IPS-15b (cell line): ENCODE measurements at regions not wholly inside any gene's neighbourhood (a gene's known extent, or its start where the extent isn't known, plus 50 kb on each side); places are given as distances from the start of the nearest gene placed in this dataset.

ENCODE experiments used
- H3K27me3 ChIP-seq: one replicate; pipeline ENCODE4 v1.6.1; 2013; ENCODE audit warnings: low read length; ENCODE audit not compliant: control insufficient read depth, insufficient read depth
- H3K36me3 ChIP-seq: one replicate; pipeline ENCODE4 v1.6.1; 2013; ENCODE audit warnings: low read length; ENCODE audit not compliant: control insufficient read depth, insufficient read depth
- H3K4me1 ChIP-seq: one replicate; pipeline ENCODE4 v1.6.1; 2013; ENCODE audit warnings: mild to moderate bottlenecking, low read length; ENCODE audit not compliant: control insufficient read depth, insufficient read depth
- H3K4me3 ChIP-seq: one replicate; pipeline ENCODE4 v1.5.1; 2013; ENCODE audit warnings: low read depth, low read length
- H3K9ac ChIP-seq: one replicate; pipeline ENCODE4 v1.6.1; 2013; ENCODE audit warnings: low read depth, mild to moderate bottlenecking, low read length
- H3K9me3 ChIP-seq: one replicate; pipeline ENCODE4 v1.6.1; 2013; ENCODE audit warnings: mild to moderate bottlenecking, low read length; ENCODE audit not compliant: control insufficient read depth, insufficient read depth

DNA sequence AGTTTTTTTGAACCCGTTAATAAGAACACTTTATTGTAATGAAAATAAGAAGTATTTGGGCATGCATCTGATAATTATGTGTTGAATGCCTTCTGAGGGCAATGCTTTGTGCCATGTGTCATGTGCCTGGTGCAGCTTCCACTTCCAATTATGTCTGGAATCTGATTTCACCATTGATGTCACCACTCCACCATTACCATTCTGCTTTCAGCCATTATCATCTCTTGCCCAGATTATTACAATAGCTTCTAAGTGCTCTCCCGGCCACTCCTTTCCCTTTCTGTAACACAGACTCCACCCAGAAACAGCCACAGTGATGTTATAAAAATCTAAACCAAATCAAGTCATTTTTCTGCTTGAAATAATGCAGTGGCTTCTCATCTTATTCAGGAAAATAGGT lies 171.7 kb downstream of the C9orf152 start:
- no peak overlapping the region for H3K9ac ChIP-seq
- H3K9me3 ChIP-seq: no peaks in the 10 kb centered on the region
- H3K36me3 ChIP-seq: no peaks in the 10 kb centered on the region
- H3K27me3 ChIP-seq: no peaks in the 10 kb centered on the region
- no peaks in the 10 kb centered on the region for H3K4me1 ChIP-seq
- H3K4me3 ChIP-seq: no peak overlapping the region

DNA sequence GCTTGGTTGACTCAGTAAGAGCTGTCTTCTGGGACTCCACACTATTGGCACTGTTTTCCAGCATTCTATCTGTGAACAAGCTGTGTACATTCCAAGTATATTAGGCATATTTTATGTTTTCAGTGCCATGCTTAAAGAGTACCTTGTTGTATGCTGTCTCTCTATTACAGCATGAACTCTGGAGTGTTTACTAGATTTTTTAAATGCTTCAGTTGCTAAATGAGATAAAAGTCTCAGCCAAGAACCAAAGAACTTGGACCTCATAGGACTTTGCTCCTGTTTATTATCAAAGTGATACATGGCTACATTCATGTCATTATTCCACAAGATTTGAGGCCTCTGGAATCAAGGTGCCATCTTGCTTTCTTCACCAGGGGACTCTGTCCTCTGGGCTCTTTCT lies 167.2 kb downstream of the C9orf152 start:
- Histone ChIP-seq H3K36me3 (no peaks in the 10 kb centered on the region), H3K9me3 (no peaks in the 10 kb centered on the region), H3K27me3 (no peaks in the 10 kb centered on the region), H3K4me3 (no peak overlapping the region), H3K4me1 (no peaks in the 10 kb centered on the region), H3K9ac (no peak overlapping the region)

DNA sequence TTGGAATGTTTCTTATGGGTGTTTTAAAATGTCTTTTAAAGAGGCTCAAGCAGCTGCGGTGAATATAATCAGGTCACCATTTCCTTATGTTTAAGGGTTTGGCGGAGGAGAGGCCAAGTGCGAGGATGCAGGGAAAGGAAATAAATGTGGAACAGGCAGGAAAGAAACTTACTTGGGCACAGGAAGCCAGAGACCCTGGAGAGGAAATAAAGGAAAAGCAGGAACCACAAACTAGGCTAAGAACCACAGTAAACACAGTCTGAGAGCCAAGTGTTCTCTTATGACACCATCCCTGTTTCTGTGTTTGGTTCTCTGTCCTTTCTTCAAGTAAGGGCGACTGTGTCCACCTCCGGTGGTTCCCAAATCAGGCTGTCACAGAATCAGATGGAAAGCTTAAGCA lies 166.5 kb downstream of the C9orf152 start:
- Histone ChIP-seq H3K4me1 (no peaks in the 10 kb centered on the region), H3K4me3 (no peak overlapping the region), H3K9me3 (no peaks in the 10 kb centered on the region), H3K27me3 (no peaks in the 10 kb centered on the region), H3K36me3 (no peaks in the 10 kb centered on the region), H3K9ac (no peak overlapping the region)

DNA sequence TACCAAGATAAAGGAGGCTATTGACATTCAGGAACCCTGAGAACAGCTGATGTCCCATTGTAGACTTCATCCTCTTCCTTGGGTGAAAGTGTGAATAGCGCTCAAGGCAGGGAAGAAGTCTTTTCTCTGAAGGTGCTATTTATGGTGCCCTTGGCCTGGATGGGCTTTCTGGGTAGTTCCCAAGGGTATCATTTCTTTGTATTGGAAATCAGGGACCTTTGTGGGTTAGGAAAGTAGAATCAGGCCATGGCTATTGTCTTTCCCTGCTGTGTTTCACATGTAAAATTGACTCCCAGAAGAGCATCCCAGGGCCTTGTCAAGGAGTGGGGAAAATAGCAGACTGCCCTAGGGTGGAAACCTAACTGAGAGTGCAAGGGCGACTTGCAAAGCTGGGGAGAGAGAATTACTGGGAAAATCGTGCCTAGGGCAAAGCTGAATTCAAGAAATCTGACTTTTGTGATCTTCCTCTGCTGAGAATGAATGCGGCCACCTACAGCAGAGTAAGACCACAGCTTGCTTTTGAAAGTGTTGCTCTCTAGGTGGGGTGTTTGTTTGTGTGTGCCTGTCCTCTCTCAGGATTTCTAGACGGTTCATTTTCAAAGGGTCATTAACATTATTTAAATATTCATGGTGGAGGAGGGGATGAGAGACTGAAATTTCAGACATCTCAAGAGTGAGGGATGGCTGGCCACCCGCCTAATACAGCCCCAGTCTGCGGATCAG lies 160.6 kb downstream of the C9orf152 start:
- Histone ChIP-seq H3K9ac (peak overlapping the region; percentile 57), H3K4me3 (peak overlapping the region; percentile 96), H3K27me3 (peaks cover 9% of the 10 kb centered on the region)

DNA sequence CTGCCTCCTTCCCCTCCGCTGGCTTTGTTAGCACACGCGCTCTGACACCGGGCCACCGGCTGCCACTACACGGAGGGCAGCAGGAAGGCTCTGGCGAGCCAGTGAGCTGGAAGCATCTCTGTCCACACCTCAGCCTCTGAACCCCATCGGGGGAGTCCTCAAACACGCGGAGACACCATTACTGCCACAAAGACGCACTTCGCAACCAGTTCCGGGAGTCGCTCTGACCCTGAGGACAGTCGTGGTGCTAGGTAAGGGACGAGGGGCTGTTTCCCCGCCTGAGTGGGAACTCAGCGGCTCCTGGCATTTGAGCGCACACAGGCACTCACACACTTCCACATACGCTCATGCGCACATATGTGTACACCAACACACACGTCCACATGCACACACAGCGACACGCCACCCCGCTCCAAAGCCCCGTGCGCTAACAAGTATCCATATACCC lies 160.0 kb downstream of the C9orf152 start:
- Histone ChIP-seq H3K36me3 (no peaks in the 10 kb centered on the region), H3K27me3 (peaks cover 9% of the 10 kb centered on the region), H3K9me3 (no peaks in the 10 kb centered on the region), H3K9ac (peak overlapping the region; percentile 57), H3K4me3 (peak overlapping the region; percentile 96), H3K4me1 (peaks cover 6% of the 10 kb centered on the region)

More for the DNA sequence above, 160.6 kb downstream of the C9orf152 start:
- no peaks in the 10 kb centered on the region for H3K9me3 ChIP-seq
- H3K4me1 ChIP-seq: peaks cover 6% of the 10 kb centered on the region
- no peaks in the 10 kb centered on the region for H3K36me3 ChIP-seq

GRCh38 chr9:110048403-110048975 lies 159.5 kb downstream of the C9orf152 start:
- Histone ChIP-seq H3K4me3 (peak overlapping the region; percentile 96), H3K4me1 (peaks cover 6% of the 10 kb centered on the region), H3K9ac (peak overlapping the region; percentile 57), H3K36me3 (no peaks in the 10 kb centered on the region), H3K27me3 (peaks cover 9% of the 10 kb centered on the region), H3K9me3 (no peaks in the 10 kb centered on the region)

DNA sequence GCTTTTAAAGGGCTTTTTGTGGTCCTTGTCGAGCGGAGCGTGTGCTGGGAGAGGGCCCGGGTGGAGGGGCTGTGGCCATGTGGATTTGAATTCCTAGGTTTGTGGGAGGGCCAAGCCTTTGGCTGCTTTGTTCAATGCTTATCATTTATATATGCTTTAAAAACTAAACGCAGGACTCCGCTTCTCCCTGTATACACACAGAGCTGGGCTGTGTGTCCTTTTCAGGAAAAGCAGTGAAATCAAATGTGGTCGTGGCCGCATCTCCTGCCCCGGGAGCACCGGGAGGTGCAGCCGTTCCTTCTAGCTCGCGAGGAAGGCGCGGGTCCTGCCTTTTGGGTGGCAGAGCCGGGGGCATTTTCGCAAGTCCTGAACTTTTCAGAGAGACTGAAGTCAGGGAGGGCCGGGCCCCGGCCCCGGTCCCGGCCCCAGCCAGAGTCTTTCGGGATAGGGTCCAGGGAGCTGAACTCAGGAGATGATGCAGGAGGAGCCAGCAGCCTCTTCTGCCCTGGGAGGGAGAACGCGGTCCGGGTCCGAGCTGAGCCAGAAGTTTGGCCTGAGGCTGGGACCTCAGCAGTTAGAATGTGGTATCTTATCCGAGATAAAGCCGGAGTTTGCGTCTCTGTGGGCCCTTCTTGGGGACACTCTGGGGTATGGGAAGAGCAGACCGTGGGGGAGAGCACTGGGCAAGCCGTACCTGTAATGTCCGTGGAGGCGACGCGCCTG lies 158.8 kb downstream of the C9orf152 start:
- Histone ChIP-seq H3K4me1 (peaks cover 6% of the 10 kb centered on the region), H3K36me3 (no peaks in the 10 kb centered on the region), H3K4me3 (peak overlapping the region; percentile 94), H3K9me3 (no peaks in the 10 kb centered on the region), H3K27me3 (peaks cover 9% of the 10 kb centered on the region), H3K9ac (peak overlapping the region; percentile 54)

DNA sequence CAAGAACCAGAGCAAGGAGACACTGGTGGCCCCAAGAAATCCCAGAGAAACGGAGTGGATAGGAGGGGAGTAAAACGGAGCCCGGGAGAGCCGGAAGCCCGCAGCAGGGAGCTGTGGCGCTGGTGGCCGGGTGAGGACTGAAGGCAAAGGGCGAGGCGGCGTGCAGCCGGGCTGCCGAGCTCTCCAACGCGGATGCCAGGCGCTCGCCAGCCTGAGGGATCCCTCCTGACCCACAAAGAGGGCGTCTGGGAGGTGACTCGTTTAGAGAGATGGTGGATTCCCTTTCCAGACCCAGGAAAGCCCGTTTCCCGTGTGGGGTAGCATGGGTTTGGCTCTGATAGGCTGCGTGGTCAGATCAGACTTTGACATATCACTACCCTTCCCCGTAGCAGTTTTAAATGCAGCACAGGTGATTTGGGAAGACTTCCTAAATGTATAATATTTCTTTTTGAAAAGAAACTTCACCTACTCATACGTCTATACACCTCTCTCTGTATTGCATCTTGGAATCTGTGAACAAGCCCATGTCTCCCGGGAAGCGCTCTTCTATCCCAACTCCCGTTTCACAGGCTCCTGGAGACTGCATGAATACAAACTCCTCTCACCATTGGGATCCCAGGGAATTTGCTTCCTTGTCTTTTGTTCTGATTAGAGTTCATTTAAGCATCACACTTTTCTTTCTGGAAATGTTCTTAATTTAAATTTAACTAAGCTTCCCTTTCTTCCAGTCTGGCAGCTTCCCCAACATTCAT lies 158.1 kb downstream of the C9orf152 start:
- H3K9me3 ChIP-seq: no peaks in the 10 kb centered on the region
- H3K27me3 ChIP-seq: peaks cover 9% of the 10 kb centered on the region
- H3K9ac ChIP-seq: peak overlapping the region; percentile 54
- no peaks in the 10 kb centered on the region for H3K36me3 ChIP-seq
- peak overlapping the region; percentile 94 for H3K4me3 ChIP-seq
- peaks cover 6% of the 10 kb centered on the region for H3K4me1 ChIP-seq

GRCh38 chr9:110050925-110051355 lies 157.0 kb downstream of the C9orf152 start:
- Histone ChIP-seq H3K27me3 (peaks cover 9% of the 10 kb centered on the region), H3K36me3 (no peaks in the 10 kb centered on the region), H3K9ac (no peak overlapping the region), H3K4me1 (peaks cover 6% of the 10 kb centered on the region), H3K4me3 (no peak overlapping the region), H3K9me3 (no peaks in the 10 kb centered on the region)

DNA sequence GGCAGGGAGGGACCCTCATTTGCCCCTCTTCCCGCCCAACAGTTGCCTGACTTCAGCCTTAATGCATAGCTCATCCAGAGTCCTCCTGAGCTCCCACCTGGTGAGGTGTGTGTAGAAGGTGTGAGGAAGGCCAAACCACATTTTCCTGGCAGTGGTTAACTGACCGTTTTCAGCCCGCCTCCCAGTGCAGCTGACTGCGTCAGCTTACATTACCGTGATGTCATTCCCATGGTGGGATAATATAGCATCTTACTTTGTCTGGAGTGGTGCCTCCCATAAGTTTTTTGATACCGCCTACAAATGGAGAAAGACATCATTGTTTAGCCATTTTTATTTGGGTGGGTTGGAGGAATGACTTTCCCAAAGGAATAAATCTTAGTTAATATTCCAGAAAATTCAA lies 151.9 kb downstream of the C9orf152 start:
- Histone ChIP-seq H3K36me3 (no peaks in the 10 kb centered on the region), H3K4me3 (no peak overlapping the region), H3K9me3 (no peaks in the 10 kb centered on the region)

DNA sequence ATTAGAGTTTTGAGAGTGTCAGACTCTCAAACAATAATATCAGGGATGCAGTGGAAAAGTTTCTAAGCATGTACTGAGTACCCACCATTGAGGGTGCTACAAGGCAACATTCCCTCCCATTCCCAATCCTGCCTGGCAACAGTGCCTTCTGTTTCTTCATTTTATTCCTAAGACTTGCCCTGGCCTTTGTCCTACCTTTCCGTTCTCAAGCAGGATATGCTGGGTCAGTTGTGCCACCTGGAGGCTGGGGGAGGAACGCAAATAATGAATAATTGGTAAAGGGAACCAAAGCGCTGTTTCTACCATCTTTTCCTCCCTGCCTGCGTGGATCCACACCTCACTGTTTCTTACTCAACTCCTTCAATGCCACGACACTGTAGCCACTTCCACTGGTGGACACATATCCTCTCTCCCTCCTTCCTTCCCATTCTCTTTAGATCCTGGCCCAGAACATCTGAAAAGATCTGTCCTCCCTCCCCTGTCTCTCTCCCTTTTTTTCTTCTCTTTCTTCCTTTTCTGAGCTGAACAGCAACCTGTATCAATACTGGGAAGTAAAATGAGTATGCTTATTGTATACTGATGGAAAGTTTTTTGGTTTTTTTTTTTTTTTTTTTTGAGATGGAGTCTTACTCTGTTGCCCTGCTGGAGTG lies 149.5 kb downstream of the C9orf152 start:
- Histone ChIP-seq H3K9me3 (no peaks in the 10 kb centered on the region), H3K9ac (no peak overlapping the region), H3K36me3 (no peaks in the 10 kb centered on the region), H3K27me3 (no peaks in the 10 kb centered on the region), H3K4me3 (no peak overlapping the region), H3K4me1 (no peaks in the 10 kb centered on the region)

More for the DNA sequence above, 151.9 kb downstream of the C9orf152 start:
- Histone ChIP-seq H3K27me3 (no peaks in the 10 kb centered on the region), H3K4me1 (no peaks in the 10 kb centered on the region), H3K9ac (no peak overlapping the region)
